ENCODE measurements at regions not wholly inside any gene's neighbourhood (a gene's known extent, or its start where the extent isn't known, plus 50 kb on each side); places are given as distances from the start of the nearest gene placed in this dataset.

DNA sequence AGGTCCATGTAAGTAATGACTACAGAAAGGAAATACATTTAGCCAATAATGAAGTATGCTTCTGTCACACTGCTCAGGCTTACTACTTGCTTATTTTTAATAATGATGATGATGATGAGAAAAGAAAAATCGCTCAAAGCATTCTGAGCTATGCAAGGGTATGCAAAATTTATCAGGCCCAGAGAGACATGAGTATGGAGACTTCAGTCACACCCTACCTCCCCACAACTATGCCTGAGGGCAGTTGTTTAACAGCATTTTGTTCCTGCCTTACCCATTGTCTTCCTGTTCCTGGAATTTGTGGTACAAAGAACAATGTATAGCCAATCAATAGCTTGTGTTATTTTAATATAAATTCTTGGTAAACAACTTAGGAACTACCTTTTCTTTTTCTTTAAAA, 232.6 kb upstream of the ZBED5 start:
- Mint-ChIP-seq H3K27ac (no peak overlapping the region), H3K4me1 (no peaks in the 10 kb centered on the region), H3K4me3 (no peak overlapping the region), H3K9me3 (peaks cover 7% of the 10 kb centered on the region), H3K27me3 (no peaks in the 10 kb centered on the region), H3K36me3 (no peaks in the 10 kb centered on the region)
- DNase-seq (ENCODE audit: low spot score in 2 of 2) (no peak), ATAC-seq (ENCODE audit: low read depth) (no peak)

DNA sequence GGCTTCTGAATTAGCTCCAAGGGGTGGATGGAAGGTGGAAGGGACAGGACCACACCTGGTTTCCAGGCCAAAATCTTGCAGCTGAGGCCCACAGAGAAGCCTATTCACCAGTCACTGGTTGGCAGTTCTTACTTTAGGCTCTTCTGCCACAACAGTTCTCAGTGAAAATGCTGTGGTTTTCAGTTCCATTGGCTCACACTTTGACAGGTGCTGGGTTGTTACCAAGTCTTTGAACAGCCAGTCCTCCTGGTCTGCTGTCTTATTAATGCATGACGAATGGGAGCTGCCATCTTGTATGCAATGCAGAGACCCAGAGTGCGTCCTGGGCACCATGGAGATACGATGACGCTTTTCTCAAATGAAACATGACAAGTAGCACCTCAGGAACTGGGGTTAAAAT, 232.0 kb upstream of the ZBED5 start:
- H3K36me3 Mint-ChIP-seq, result no peaks in the 10 kb centered on the region
- DNase-seq (ENCODE audit: low spot score in 2 of 2) (no peak), ATAC-seq (ENCODE audit: low read depth) (peak; percentile 42)
- H3K27me3 Mint-ChIP-seq, result no peaks in the 10 kb centered on the region
- no peaks in the 10 kb centered on the region for H3K4me1 Mint-ChIP-seq
- peaks cover 7% of the 10 kb centered on the region for H3K9me3 Mint-ChIP-seq
- H3K27ac Mint-ChIP-seq, result no peak overlapping the region
- H3K4me3 Mint-ChIP-seq, result no peak overlapping the region

DNA sequence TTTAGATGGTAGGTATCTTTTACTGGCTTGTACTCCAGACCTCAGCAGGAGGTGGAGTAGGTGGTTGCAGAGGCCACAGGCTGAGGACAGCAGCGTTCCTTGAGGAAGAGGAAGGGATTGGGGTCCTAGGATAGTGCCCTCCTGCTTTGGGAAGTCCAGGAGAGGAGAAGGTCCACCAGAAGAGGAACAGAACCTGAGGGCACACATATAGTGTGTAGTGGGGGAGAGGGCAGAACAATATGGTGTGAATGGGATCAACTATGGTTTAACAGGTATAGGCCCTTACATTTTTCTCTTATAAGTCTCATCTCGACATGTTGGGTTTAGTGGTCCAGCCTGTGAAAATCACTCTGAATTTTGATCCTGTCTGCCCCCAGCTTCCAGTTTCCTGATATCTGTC, 229.1 kb upstream of the ZBED5 start:
- no peak for DNase-seq (ENCODE audit: low spot score in 2 of 2)
- Mint-ChIP-seq H3K9me3 (peaks cover 7% of the 10 kb centered on the region), H3K27me3 (no peaks in the 10 kb centered on the region), H3K4me1 (no peaks in the 10 kb centered on the region), H3K36me3 (no peaks in the 10 kb centered on the region), H3K27ac (no peak overlapping the region), H3K4me3 (no peak overlapping the region)
- no peak for ATAC-seq (ENCODE audit: low read depth)

DNA sequence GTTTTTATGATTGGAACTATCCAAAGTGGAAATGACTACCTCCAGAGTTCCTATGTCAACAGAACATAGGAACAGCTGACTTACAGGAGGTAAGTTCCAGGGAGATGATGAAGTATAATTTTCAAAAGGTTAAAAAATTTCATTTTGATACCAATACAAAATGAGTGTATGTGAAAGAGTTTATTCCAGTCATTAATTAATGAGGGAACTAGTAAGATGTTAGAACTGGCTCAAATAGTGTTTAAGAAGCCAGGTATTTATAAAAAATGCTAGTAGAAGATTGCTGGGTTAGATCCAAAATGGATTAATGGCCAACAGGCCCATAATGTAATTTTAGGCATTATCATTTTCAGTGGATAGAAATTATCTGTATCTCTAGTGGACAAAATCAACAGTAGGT, 227.7 kb upstream of the ZBED5 start:
- no peak for ATAC-seq (ENCODE audit: low read depth)

DNA sequence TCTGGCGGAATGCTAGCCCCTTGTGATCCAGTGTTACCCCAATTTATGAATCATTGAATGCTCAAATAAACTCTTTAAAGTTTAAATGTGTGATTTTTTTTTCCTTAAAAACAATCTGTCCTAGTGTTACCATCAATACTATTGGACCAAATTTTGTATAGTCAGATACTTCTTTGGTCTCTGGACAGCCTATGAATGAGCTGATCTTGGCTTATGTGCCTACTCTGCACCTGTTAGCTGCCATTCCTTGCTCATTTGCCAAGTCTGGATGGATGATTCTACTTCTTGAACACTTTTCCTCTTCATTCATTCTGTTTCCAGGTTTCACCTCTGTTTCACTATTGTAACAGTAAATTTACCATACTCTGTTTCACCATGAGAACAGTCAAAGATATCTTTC, 226.5 kb upstream of the ZBED5 start:
- ATAC-seq (ENCODE audit: low read depth) (no peak), DNase-seq (ENCODE audit: low spot score in 2 of 2) (no peak)
- no peak overlapping the region for H3K4me3 Mint-ChIP-seq
- H3K4me1 Mint-ChIP-seq, result no peaks in the 10 kb centered on the region
- H3K9me3 Mint-ChIP-seq, result no peaks in the 10 kb centered on the region
- H3K27me3 Mint-ChIP-seq, result peaks cover 2% of the 10 kb centered on the region
- no peak overlapping the region for H3K27ac Mint-ChIP-seq
- no peaks in the 10 kb centered on the region for H3K36me3 Mint-ChIP-seq

More for the DNA sequence above, 227.7 kb upstream of the ZBED5 start:
- Mint-ChIP-seq H3K36me3 (no peaks in the 10 kb centered on the region), H3K4me1 (no peaks in the 10 kb centered on the region), H3K9me3 (no peaks in the 10 kb centered on the region), H3K4me3 (no peak overlapping the region), H3K27ac (no peak overlapping the region), H3K27me3 (peaks cover 2% of the 10 kb centered on the region)
- no peak for DNase-seq (ENCODE audit: low spot score in 2 of 2)

DNA sequence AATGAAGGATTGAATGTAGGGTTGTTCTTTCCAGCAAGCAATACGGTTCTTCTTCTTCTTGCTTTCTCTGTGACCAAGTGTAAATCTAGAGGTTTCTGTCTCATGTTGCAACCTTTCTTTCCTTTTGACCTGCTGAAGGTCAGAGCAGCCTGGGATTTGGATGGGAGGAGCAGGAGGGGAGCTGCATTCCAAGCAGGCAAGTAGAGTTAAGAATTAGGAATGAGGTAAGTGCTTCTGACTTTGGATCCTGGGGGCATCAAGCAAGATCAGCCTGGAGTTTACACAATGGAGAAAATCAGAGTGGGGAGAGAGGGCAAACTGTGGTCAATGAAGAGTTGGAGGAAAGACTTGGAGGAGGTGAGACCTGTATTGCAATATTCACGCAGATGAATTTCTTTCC, 225.6 kb upstream of the ZBED5 start:
- no peak for DNase-seq (ENCODE audit: low spot score in 2 of 2)
- no peak overlapping the region for H3K27ac Mint-ChIP-seq
- H3K27me3 Mint-ChIP-seq, result peaks cover 8% of the 10 kb centered on the region
- no peaks in the 10 kb centered on the region for H3K4me1 Mint-ChIP-seq
- no peak overlapping the region for H3K4me3 Mint-ChIP-seq
- no peak for ATAC-seq (ENCODE audit: low read depth)
- H3K9me3 Mint-ChIP-seq, result no peaks in the 10 kb centered on the region
- no peaks in the 10 kb centered on the region for H3K36me3 Mint-ChIP-seq

DNA sequence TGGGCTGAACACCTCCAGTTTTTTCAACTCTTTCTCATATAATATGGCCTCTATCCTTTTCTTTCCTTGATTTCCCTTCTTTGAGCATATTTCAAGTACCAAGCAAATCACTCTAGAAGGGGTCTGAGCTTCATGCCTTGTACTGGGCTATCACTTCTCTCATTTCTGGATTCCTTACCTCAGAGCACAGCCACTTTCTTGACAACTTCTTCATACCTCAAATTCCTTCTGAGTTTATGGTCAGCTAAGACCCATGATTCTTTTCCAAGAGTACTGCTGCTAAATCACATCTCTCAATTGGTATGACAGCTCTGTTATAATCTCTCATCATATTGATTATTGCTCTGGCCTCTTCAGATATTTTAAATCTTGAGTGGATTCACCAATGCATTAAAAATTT, 224.8 kb upstream of the ZBED5 start:
- DNase-seq (ENCODE audit: low spot score in 2 of 2) (no peak), ATAC-seq (ENCODE audit: low read depth) (no peak)
- Mint-ChIP-seq H3K27me3 (peaks cover 9% of the 10 kb centered on the region), H3K36me3 (no peaks in the 10 kb centered on the region), H3K27ac (no peak overlapping the region), H3K4me1 (no peaks in the 10 kb centered on the region), H3K9me3 (no peaks in the 10 kb centered on the region), H3K4me3 (no peak overlapping the region)

DNA sequence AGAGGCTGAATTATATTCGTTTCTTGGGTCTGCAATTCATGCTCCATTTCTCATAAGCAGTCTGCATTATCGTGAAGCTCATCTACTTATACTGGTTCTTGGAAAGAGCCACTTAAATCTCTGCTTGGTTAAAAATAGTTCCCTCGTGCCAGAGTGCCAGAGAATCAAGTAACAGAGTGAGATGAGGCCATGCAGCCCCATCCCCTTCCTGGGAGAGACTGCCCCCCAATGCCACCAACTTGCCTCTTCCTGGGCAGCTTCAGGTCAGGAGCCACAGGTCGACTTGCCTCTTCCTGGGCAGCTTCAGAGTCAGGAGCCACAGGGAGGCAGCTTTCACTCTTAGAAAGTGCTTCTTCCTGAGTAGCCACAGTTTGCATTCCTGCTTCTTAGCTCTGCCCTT, 223.9 kb upstream of the ZBED5 start:
- Mint-ChIP-seq H3K4me1 (no peaks in the 10 kb centered on the region), H3K9me3 (no peaks in the 10 kb centered on the region), H3K27me3 (peaks cover 9% of the 10 kb centered on the region), H3K27ac (no peak overlapping the region), H3K36me3 (no peaks in the 10 kb centered on the region), H3K4me3 (no peak overlapping the region)
- no peak for DNase-seq (ENCODE audit: low spot score in 2 of 2)
- ATAC-seq (ENCODE audit: low read depth), result no peak

DNA sequence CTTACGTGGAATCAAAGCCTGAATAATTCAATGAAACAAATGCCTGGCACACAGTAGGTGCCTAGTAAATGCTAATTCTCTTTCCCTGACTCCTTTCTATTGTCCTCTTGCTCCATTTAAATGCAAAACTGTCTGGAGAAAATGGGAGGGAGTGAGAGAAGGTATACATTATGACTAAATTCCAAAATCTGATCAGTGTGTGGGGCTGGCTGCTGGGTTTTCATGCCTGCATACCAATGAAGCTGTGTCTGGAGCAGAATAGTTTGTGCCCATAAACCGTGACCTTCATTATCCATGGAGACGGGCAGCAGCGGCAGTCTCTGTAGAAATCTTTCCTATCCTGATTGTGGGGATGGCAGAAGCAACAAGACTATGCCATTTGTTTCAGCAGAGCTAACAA, 223.4 kb upstream of the ZBED5 start:
- Mint-ChIP-seq H3K9me3 (no peaks in the 10 kb centered on the region), H3K27ac (no peak overlapping the region), H3K4me1 (no peaks in the 10 kb centered on the region), H3K27me3 (peaks cover 9% of the 10 kb centered on the region), H3K4me3 (no peak overlapping the region), H3K36me3 (no peaks in the 10 kb centered on the region)
- ATAC-seq (ENCODE audit: low read depth), result no peak
- no peak for DNase-seq (ENCODE audit: low spot score in 2 of 2)

DNA sequence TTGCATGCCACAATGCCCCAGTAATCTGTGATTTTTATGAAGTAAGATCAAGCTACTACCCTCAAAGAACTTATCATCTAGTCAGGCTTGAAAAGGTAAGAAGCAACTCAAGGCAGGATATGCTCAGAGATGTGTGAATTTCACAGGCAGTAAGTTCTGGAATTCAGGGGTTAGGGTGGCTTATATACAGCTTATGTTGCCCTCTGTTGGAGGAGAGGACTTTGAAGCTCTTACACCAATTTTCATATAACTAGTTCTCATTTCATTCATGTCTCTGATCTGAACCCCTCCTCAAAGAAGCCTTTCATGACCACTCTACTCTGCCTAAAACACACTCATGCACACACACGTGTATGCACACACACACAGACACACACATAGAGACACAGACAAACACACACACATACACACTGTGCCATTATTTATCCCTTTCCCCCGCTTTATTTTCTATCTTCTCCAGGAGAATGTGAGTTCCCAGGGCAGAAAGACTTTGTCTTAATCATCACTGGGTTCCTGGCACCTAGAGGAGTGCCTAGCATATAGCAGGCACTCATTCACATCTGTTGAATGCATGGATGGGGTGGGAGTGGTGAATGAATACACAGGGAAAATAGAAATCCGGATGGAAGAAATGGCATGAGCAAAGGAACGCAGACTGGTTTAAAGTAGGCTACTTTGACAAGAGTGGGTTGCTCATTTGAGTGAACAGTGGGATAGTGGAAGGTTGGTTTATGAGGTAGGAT, 220.7 kb upstream of the ZBED5 start:
- DNase-seq (ENCODE audit: low spot score in 2 of 2), result no peak
- peaks cover 10% of the 10 kb centered on the region for H3K27me3 Mint-ChIP-seq
- no peaks in the 10 kb centered on the region for H3K36me3 Mint-ChIP-seq
- H3K9me3 Mint-ChIP-seq, result no peaks in the 10 kb centered on the region
- no peak overlapping the region for H3K4me3 Mint-ChIP-seq
- ATAC-seq (ENCODE audit: low read depth), result no peak
- H3K4me1 Mint-ChIP-seq, result no peaks in the 10 kb centered on the region
- H3K27ac Mint-ChIP-seq, result no peak overlapping the region

DNA sequence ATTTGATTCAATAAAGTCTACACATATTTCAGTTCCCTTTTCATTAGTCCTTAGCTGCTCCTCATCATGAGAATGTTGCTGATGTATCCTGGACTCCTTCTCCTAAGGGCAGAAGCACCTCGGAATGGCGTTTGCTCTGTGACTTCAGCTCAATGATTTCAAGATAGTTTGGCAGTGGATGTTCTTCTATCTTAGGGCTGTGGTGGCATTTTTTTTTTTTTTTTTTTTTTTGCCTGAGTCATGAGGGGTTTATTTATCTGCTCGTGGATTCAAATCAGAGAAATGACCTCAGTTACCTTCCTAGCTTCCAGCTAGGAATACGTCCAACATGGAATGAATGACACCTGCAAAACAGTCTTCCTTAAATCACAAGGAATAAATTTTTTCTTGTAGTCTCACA, 220.0 kb upstream of the ZBED5 start:
- H3K4me3 Mint-ChIP-seq, result no peak overlapping the region
- H3K9me3 Mint-ChIP-seq, result no peaks in the 10 kb centered on the region
- no peak for DNase-seq (ENCODE audit: low spot score in 2 of 2)
- no peaks in the 10 kb centered on the region for H3K4me1 Mint-ChIP-seq
- H3K27me3 Mint-ChIP-seq, result peaks cover 11% of the 10 kb centered on the region
- H3K27ac Mint-ChIP-seq, result no peak overlapping the region
- H3K36me3 Mint-ChIP-seq, result no peaks in the 10 kb centered on the region
- no peak for ATAC-seq (ENCODE audit: low read depth)

DNA sequence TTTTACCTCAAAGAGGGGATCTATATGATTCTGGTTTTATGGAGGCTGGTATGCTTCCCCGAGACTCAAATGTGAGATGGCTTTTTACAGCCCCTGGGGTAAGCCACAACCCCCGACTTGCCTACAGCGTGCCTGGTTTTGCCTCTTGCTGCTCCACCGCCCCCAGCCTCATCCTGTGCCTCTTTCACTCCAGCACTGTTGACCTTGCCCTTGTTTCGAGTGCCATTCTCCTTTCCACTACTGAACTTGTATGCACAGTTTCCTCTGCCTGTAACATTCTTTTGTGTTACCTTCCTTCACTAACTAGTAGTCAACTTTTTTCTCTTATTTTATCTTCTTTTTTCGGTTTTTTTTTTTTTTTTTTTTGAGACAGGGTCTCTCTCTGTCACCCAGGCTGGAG, 219.0 kb upstream of the ZBED5 start:
- no peak overlapping the region for H3K27ac Mint-ChIP-seq
- H3K9me3 Mint-ChIP-seq, result no peaks in the 10 kb centered on the region
- ATAC-seq (ENCODE audit: low read depth) (no peak), DNase-seq (ENCODE audit: low spot score in 2 of 2) (no peak)
- H3K27me3 Mint-ChIP-seq, result peaks cover 11% of the 10 kb centered on the region
- H3K36me3 Mint-ChIP-seq, result no peaks in the 10 kb centered on the region
- no peaks in the 10 kb centered on the region for H3K4me1 Mint-ChIP-seq
- no peak overlapping the region for H3K4me3 Mint-ChIP-seq

DNA sequence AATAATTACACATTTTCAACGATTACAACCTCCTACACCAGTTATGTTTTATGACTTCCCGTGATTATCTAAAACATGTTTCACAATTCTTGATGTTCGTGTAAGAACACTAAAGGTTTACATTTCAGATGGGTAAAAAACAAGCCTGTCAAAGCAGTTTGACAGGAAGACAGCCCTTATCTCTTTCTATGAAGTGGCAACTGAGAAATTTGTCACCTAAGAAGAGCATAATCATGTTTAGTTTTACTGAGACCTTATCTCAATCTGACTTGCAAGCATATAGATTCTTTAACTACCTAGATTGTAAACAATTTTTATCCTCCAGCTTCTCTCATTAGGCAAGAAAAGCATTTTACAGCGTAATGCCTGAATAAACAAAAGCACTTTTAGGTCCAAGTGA, 218.4 kb upstream of the ZBED5 start:
- Mint-ChIP-seq H3K4me1 (no peaks in the 10 kb centered on the region), H3K4me3 (no peak overlapping the region), H3K27ac (no peak overlapping the region), H3K9me3 (no peaks in the 10 kb centered on the region), H3K36me3 (no peaks in the 10 kb centered on the region), H3K27me3 (peaks cover 11% of the 10 kb centered on the region)
- no peak for ATAC-seq (ENCODE audit: low read depth)
- no peak for DNase-seq (ENCODE audit: low spot score in 2 of 2)

DNA sequence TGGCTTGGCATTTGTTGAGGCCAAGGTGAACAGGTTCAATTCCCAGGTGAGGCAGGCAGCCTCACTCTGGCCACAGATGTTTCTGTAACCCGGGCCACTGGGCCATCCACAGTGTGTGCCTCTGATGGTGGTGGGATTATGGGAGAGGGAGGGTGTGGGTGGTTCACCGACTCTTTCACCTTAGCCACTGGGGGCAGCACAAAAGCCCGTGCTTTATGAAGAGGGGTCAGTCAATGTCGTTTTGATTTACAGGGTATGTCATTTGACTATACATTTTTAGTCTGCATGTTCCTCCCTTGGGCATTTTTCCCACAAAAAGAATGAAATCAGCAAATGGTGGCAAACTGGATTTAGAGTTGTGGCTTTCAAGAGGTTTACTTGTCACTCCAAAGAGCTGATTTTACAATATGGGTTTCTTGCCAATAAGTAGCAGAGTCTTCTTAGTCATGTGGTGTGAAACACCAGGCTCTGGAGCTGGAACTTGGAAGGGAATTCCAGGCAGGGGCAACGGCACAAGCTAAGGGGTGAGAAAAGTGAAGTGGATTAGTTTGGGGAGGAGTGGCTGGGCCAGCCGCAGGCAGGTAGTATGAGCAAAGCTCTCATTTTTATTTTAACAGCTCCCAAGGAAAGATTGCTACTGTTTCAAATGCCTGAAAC, 217.8 kb upstream of the ZBED5 start:
- Mint-ChIP-seq H3K36me3 (no peaks in the 10 kb centered on the region), H3K4me1 (no peaks in the 10 kb centered on the region), H3K4me3 (no peak overlapping the region), H3K27me3 (peaks cover 9% of the 10 kb centered on the region), H3K9me3 (no peaks in the 10 kb centered on the region), H3K27ac (no peak overlapping the region)
- DNase-seq (ENCODE audit: low spot score in 2 of 2) (no peak), ATAC-seq (ENCODE audit: low read depth) (no peak)

All from memory B cell (primary cell).